CD4-positive, alpha-beta T cell (primary cell): ENCODE measurements at regions not wholly inside any gene's neighbourhood (a gene's known extent, or its start where the extent isn't known, plus 50 kb on each side); places are given as distances from the start of the nearest gene placed in this dataset.

Source experiments
- ATAC-seq: fragments of 200-7000 bp; cut with Tn5 transposase; one replicate; pipeline ENCODE4 v1.10.0; 2022; ENCODE audit warnings: mild to moderate bottlenecking; ENCODE audit not compliant: poor library complexity
- CTCF ChIA-PET: fragments of 350-600 bp; sonication (Branson Sonifier 250); formaldehyde crosslinking; loops from one replicate; lab custom pipeline; 2021; ENCODE audit warnings: antibody characterized with exemption, inconsistent platforms; lab: Charles Lee
- POLR2A ChIA-PET: fragments of 350-600 bp; sonication (Branson Sonifier 250); formaldehyde crosslinking; loops from one replicate; lab custom pipeline; 2021; ENCODE audit warnings: antibody characterized with exemption, inconsistent platforms; lab: Charles Lee
- DNase-seq, 14 experiments: peaks; one replicate each; pipeline ENCODE4 v3.0.0-alpha.2; 2013 to 2020; ENCODE audit warnings: mixed read lengths in 2 of 14
- H3K27ac ChIP-seq, 2 donors: one replicate each; pipeline versions ENCODE4 v1.5.1 to v1.7.0; 2013; ENCODE audit warnings: low read length in 2 of 2, low read depth in 1 of 2, mild to moderate bottlenecking in 1 of 2
- H3K27me3 ChIP-seq, 2 experiments: 1 replicate in 1 of 2; 2 replicates in 1 of 2; pipeline versions ENCODE4 v1.6.1 to v1.7.0; 2013; ENCODE audit warnings: low read length in 2 of 2, control low read depth in 1 of 2, mild to moderate bottlenecking in 1 of 2, moderate library complexity in 1 of 2; ENCODE audit not compliant: insufficient read depth in 2 of 2, control insufficient read depth in 1 of 2
- H3K36me3 ChIP-seq: one replicate; pipeline ENCODE4 v1.6.1; 2013; ENCODE audit warnings: low read length, control low read depth; ENCODE audit not compliant: insufficient read depth
- H3K4me1 ChIP-seq: one replicate; pipeline ENCODE4 v1.6.1; 2013; ENCODE audit warnings: low read length, control low read depth; ENCODE audit not compliant: insufficient read depth
- H3K4me3 ChIP-seq: one replicate; pipeline ENCODE4 v1.5.1; 2013; ENCODE audit warnings: mild to moderate bottlenecking, low read length, moderate library complexity
- H3K9me3 ChIP-seq, 2 experiments: 1 replicate in 1 of 2; 2 replicates in 1 of 2; pipeline versions ENCODE4 v1.6.1 to v1.7.0; 2013; ENCODE audit warnings: low read length in 2 of 2, mild to moderate bottlenecking in 2 of 2, control low read depth in 1 of 2, moderate library complexity in 1 of 2; ENCODE audit not compliant: control insufficient read depth in 1 of 2, insufficient read depth in 1 of 2
- H3K27ac Mint-ChIP-seq: one replicate; pipeline ENCODE4 v1.8.0; 2020; ENCODE audit warnings: mixed read lengths
- H3K27me3 Mint-ChIP-seq: one replicate; pipeline ENCODE4 v1.8.0; 2021; ENCODE audit warnings: mixed read lengths
- H3K36me3 Mint-ChIP-seq: one replicate; pipeline ENCODE4 v1.8.0; 2021; ENCODE audit warnings: low read depth, mixed read lengths
- H3K4me1 Mint-ChIP-seq: one replicate; pipeline ENCODE4 v1.8.0; 2021; ENCODE audit warnings: low read depth, mixed read lengths
- H3K4me3 Mint-ChIP-seq: one replicate; pipeline ENCODE4 v1.8.0; 2020; ENCODE audit warnings: mild to moderate bottlenecking, mixed read lengths
- H3K9me3 Mint-ChIP-seq: one replicate; pipeline ENCODE4 v1.8.0; 2020; ENCODE audit warnings: mixed read lengths
- intact Hi-C, 2 experiments: fragments of 100-400 bp; cut with DNase I in 1 of 2; cut with micrococcal nuclease in 1 of 2; formaldehyde crosslinking; loops; one replicate each; pipeline versions ENCODE4 v1.15.1 to v1.9.0; 2023 to 2025; cut with DNase I, micrococcal nuclease
- TF ChIP-seq, protein P1 (sequence below): fragments of 200-600 bp; IDR thresholded peaks from one replicate; pipeline ENCODE4 v1.8.0; 2022; ENCODE audit warnings: antibody characterized with exemption, mild to moderate bottlenecking

DNA sequence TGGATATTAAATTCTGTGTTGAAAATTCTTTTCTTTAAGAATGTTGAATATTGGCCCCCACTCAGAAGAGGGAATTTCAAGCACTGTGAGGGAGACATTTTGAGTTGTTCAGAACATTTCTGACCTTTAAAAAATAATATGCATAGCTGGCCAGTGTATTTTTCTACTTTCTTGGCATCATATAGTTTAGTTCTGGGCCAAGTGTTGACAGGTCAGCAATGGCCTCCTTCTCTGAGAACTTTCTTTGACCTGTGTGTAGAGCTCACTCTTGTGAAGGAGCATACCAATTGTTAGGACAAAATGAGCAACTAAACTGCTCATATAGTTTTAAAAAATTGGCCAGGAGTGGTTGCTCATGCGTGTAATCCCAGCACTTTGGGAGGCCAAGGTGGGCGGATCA is 376.0 kb downstream of the LRRC70 start:
- H3K9me3 Mint-ChIP-seq = peaks cover 2% of the 10 kb centered on the region

DNA sequence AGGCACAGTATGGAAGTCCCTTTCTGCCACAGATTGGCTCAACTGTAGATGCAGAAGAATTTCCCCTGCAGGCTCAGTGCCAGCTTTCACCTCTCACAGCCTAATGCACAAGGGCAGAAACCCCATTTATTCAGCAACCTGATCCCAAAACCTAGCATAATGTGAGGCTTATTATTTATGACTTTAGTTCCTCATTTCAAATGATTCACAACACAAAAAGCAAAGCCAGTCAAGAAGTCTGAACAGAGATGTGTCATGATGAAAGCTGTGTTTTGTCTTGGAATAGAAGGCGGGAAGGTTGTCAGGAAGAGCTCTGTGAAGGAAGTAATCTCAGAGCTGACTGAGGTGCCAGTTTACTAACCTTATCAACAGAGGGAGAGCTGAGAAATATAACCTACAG is 369.7 kb downstream of the LRRC70 start:
- Mint-ChIP-seq H3K4me1 (no peaks in the 10 kb centered on the region), H3K4me3 (no peak overlapping the region), H3K27me3 (peaks cover 2% of the 10 kb centered on the region), H3K27ac (no peak overlapping the region), H3K36me3 (no peaks in the 10 kb centered on the region), H3K9me3 (peaks cover 2% of the 10 kb centered on the region)
- Histone ChIP-seq H3K36me3 (no peaks in the 10 kb centered on the region), H3K27ac (no peak overlapping the region), H3K27me3 (peaks cover 0 to 4% of the 10 kb centered on the region in 2 experiments), H3K9me3 (peaks cover 0 to 6% of the 10 kb centered on the region in 2 experiments), H3K4me3 (no peak overlapping the region), H3K4me1 (no peaks in the 10 kb centered on the region)
- TF ChIP-seq, protein P1, sequence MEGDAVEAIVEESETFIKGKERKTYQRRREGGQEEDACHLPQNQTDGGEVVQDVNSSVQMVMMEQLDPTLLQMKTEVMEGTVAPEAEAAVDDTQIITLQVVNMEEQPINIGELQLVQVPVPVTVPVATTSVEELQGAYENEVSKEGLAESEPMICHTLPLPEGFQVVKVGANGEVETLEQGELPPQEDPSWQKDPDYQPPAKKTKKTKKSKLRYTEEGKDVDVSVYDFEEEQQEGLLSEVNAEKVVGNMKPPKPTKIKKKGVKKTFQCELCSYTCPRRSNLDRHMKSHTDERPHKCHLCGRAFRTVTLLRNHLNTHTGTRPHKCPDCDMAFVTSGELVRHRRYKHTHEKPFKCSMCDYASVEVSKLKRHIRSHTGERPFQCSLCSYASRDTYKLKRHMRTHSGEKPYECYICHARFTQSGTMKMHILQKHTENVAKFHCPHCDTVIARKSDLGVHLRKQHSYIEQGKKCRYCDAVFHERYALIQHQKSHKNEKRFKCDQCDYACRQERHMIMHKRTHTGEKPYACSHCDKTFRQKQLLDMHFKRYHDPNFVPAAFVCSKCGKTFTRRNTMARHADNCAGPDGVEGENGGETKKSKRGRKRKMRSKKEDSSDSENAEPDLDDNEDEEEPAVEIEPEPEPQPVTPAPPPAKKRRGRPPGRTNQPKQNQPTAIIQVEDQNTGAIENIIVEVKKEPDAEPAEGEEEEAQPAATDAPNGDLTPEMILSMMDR = no peak
- DNase-seq (no peak), ATAC-seq (no peak)
- intact Hi-C loops = no loop called here
- POLR2A ChIA-PET = no interaction called here
- CTCF ChIA-PET = no interaction called here

More for the DNA sequence above, 376.0 kb downstream of the LRRC70 start:
- intact Hi-C loops = no loop called here
- ATAC-seq = no peak
- no peak for DNase-seq
- H3K4me3 ChIP-seq = no peak overlapping the region
- H3K36me3 Mint-ChIP-seq = no peaks in the 10 kb centered on the region
- no peaks in the 10 kb centered on the region for H3K4me1 Mint-ChIP-seq
- H3K36me3 ChIP-seq = no peaks in the 10 kb centered on the region
- H3K4me3 Mint-ChIP-seq = no peak overlapping the region
- H3K4me1 ChIP-seq = no peaks in the 10 kb centered on the region
- TF ChIP-seq, protein P1 = no peak
- peaks cover 5% of the 10 kb centered on the region for H3K27me3 Mint-ChIP-seq
- peaks cover 0 to 3% of the 10 kb centered on the region in 2 experiments for H3K9me3 ChIP-seq
- ChIA-PET CTCF (no interaction called here), POLR2A (no interaction called here)
- H3K27me3 ChIP-seq = no peaks in the 10 kb centered on the region
- H3K27ac ChIP-seq = no peak overlapping the region
- H3K27ac Mint-ChIP-seq = no peak overlapping the region

GRCh38 chr5:62942384-62942783 is 363.8 kb downstream of the LRRC70 start:
- intact Hi-C loops = no loop called here
- ATAC-seq = no peak
- Histone ChIP-seq H3K27me3 (peaks cover 0 to 4% of the 10 kb centered on the region in 2 experiments), H3K36me3 (no peaks in the 10 kb centered on the region), H3K4me1 (no peaks in the 10 kb centered on the region), H3K4me3 (no peak overlapping the region), H3K27ac (no peak overlapping the region), H3K9me3 (peaks cover 0 to 6% of the 10 kb centered on the region in 2 experiments)
- ChIA-PET POLR2A (no interaction called here), CTCF (no interaction called here)
- Mint-ChIP-seq H3K27ac (no peak overlapping the region), H3K9me3 (no peaks in the 10 kb centered on the region), H3K4me3 (no peak overlapping the region), H3K4me1 (no peaks in the 10 kb centered on the region), H3K36me3 (no peaks in the 10 kb centered on the region), H3K27me3 (peaks cover 6% of the 10 kb centered on the region)
- TF ChIP-seq, protein P1 = no peak
- no peak for DNase-seq
